GM18502 (cell line): ENCODE measurements at regions not wholly inside any gene's neighbourhood (a gene's known extent, or its start where the extent isn't known, plus 50 kb on each side); places are given as distances from the start of the nearest gene placed in this dataset.
A peak's percentile ranks its signal among the peaks of the same experiment; 100 is the strongest.
"Not testable (repeated sequence)": the region's sequence is repeated elsewhere in the genome, so short reads cannot be mapped to it uniquely, and the experiment has no call there.

Experiments
- ATAC-seq: cut with Tn5 transposase; IDR thresholded peaks from one replicate; pipeline ENCODE4 v1.9.1; 2021; ENCODE audit warnings: mild to moderate bottlenecking; ENCODE audit not compliant: unreplicated experiment, poor library complexity

DNA sequence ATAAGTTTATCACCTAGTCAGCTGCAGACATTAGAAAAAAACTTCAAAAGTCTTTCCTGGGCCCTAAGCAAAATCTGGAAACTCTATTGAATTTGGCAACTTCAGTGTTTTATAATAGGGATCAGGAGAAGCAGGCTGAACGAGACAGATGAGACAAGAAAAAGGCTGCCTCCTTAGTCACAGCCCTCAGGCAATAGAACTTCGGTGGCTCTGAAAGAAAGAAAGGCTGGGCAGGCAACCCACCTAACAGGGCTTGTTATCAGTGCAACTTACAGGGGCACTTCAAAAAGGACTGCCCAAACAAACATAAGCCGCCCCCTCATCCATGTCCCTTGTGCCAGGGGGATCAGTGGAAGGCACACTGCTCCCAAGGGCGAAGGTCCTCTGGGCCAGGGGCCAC is 657.9 kb upstream of the HS3ST5 start:
- ATAC-seq = no peak

DNA sequence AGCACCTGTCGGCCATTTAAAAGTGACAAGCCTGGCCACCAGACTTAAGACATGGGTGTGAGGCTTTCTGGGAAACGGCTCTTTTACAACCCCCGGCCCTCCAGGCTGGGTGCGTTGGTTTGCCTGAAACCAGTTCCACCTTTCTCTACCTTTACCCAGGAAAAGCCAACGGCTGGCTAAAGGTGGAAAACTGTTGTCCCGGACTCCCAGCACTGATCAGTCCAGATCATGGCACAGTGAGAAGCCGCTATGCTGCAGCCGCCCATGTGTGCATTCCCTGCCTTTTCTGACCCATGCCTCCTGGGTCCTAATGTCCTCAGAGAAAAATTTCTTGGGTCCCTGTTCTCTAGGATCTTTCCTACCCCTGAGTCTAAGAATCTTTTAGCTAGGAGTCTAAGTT is 655.7 kb upstream of the HS3ST5 start:
- no peak for ATAC-seq

- peak; percentile 59 for ATAC-seq
Observed at GRCh38 chr6:114997813-114998292, 655.0 kb upstream of the HS3ST5 start.

DNA sequence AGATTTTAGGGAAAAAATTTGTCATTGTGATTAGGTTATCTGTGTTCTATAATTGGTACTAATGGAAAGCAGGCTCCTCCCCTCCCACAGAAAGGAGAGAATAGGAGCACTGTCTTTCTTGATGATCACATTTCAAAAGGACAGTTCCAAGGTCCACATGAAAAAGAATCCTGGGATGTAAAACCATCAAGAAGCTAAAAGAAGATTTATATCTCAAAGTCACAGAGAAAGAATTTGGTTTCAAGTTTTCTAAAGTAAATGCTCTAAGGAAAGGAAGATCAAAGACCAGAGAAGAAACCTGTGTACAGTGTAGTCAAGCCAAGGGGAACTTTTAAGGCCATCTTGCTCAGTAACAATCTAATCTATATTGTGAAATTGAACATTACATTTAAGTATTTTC is 652.7 kb upstream of the HS3ST5 start:
- ATAC-seq = no peak

DNA sequence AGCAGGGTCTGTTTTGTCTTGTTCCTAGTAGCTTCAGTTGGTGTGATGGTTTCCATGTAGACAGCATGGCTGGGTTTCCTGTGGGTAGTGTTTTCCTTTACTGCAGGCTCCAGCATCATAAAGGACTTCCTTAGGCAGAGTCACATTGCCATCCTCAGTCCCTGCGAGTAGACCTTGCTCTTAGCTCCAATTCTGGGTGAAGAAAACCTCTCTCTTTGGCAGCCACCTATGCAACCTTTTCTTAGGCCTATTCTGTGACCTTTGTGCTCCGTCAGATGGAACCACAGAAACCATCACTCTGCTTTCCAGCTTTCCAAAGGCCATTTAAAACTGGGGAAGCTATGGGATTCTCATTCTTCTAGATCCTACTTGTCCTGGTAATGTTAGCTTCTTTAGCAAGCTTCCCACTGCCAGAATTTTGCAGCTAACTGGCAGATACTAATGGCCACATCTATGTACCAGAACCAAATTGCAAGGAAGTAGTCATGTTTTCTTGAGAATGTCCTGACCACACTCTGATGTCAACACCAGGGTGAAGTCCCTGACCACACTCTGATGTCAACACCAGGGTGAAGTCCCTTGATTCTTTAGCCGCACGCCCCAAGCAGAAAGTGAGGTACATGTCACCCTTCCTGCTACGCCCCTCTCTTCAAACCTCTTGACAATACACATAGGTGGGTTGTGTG is 646.6 kb upstream of the HS3ST5 start:
- peak; percentile 99 for ATAC-seq

DNA sequence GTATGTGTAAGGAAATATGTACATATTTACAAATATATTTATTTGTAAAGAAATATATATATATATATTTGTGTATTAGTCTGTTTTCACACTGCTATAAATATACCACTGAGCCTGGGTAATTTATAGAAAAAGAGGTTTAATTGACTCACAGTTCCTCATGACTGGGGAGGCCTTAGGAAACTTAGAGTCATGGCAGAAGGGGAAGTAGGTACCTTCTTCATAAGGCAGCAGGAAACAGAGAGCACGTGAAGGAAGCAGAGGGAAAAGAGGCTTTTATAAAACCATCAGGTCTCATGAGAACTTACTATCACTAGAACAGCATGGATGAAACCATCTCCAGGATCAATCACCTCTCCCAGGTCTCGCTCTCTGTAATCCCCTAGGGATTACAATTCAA is 644.5 kb upstream of the HS3ST5 start:
- ATAC-seq = no peak

GRCh38 chr6:114955363-114955762 is 612.5 kb upstream of the HS3ST5 start:
- ATAC-seq = no peak

- no peak for ATAC-seq
Observed at GRCh38 chr6:114952229-114952628, 609.4 kb upstream of the HS3ST5 start.

GRCh38 chr6:114945392-114945791 is 602.6 kb upstream of the HS3ST5 start:
- no peak for ATAC-seq

- no peak for ATAC-seq
Observed at GRCh38 chr6:114941078-114941477, 598.3 kb upstream of the HS3ST5 start.

GRCh38 chr6:114940181-114940580 is 597.4 kb upstream of the HS3ST5 start:
- no peak for ATAC-seq

DNA sequence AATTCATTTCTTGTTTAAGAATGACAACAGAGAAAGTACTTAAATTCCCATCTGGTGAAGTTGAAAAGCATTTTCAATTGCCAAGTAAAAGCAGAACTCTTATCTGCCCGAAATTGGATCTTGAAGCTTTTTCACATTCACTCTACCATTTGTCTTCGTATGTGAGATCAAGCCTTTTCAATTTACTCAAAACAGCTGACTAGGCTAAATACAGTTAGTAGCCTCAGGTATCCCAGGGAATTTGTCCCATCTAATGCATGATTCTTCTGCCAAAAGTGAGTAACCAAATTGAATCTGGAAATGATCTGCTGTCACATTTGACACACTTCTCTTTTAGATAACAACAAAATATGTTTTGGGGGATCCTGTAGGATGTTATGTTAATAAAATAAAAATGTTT is 596.8 kb upstream of the HS3ST5 start:
- no peak for ATAC-seq

DNA sequence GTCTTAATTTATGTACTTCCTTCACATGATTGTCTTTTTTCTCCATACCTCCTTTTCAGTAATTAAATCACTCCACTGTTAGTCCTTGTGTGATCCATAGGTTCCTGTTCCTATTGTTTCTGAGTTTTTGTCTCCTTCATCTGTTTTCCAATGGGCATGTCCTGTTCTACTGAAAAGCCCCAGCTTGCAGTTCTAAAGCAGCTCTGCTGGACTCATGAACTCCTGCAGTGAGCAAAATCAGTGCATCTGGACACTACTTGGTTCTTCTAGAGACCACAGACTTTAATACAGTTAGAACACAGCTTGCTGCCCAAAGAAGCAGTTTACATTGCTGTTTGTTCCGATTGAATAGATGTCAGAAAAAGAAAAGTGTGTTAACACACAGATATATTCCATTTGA is 593.3 kb upstream of the HS3ST5 start:
- ATAC-seq = no peak

DNA sequence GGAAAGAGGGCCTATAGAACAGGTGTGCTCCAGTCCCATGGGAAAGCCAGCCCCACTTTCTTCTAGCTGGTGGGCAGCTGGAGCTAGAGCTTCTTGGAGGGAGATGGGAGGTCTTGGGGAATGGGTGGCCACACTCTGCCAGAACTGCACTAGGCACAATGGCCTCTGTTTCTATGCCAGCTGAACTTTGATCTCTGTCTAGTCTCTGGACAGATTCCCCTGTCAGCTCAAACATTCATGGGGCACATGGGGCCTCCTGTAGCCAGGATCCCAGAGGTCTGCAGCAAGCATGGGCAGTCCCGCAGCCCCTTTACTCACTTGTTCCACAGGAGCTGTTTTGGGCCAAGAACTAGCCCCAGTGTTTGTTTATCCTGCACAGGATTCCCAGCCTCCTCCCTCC is 591.3 kb upstream of the HS3ST5 start:
- ATAC-seq = no peak

DNA sequence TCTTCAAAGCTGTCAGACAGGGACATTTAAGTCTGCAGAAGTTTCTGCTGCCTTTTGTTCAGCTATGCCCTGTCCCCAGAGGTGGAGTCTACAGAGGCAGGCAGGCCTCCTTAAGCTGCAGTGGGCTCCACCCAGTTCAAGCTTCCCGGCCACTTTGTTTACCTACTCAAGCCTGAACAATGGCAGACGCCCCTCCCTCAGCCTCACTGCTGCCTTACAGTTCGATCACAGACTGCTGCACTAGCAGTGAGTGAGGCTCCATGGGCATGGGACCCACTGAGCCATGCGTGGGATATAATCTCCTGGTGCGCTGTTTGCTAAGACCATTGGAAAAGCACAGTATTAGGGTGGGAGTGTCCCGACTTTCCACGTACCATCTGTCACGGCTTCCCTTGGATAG is 585.9 kb upstream of the HS3ST5 start:
- ATAC-seq = not testable (repeated sequence)

GRCh38 chr6:114906096-114906495 is 563.3 kb upstream of the HS3ST5 start:
- no peak for ATAC-seq

GRCh38 chr6:114897536-114897935 is 554.7 kb upstream of the HS3ST5 start:
- no peak for ATAC-seq

GRCh38 chr6:114892211-114892610 is 549.4 kb upstream of the HS3ST5 start:
- ATAC-seq = no peak

DNA sequence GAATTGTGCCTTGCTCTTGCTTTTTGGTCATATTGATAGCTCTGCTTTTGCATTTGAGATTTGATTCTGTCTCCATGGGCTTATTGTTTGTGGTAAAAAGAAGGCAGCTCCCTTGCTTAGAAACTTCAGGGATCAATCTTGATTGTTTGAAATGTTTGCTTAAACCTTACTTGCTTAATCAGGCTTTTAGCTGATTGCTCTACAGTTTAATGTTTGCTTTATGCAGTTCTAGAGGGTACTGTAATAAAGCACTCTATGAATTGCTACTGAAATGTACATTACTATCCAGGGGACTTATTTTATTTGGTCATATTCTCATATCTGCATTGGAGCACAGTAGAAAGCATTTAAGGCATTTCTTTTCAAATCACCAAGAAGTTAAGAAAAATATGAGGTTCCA is 545.4 kb upstream of the HS3ST5 start:
- no peak for ATAC-seq

- ATAC-seq = no peak
Observed at GRCh38 chr6:114886670-114887436, 544.0 kb upstream of the HS3ST5 start.

DNA sequence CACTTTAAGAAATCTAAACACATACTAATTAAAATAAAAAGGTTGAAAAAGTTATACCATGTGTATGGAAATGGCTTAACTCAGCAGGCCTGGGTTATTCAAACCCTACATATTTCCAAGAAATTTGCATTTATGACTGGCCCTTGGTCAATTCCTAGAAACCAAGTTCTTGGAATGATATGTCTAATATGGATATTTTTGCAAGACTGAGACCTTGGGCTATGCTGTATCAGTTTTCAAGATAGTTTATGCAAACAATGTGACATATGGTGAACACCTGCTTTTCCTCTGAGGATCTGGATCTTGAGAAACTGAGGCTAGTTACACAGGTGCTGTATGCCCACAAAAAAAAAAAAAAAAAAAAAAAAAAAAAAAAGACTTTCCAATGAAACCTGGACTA is 536.9 kb upstream of the HS3ST5 start:
- no peak for ATAC-seq

- ATAC-seq = no peak
Observed at GRCh38 chr6:114878091-114878490, 535.3 kb upstream of the HS3ST5 start.
